Cardiac septum (tissue), 1 donor: ENCODE measurements at regions not wholly inside any gene's neighbourhood (a gene's known extent, or its start where the extent isn't known, plus 50 kb on each side); places are given as distances from the start of the nearest gene placed in this dataset.

Source experiments
- DNase-seq: peaks from one replicate; pipeline ENCODE4 v3.0.0-alpha.2; 2020; ENCODE audit warnings: low spot score
- intact Hi-C: fragments of 100-400 bp; cut with DNase I; formaldehyde crosslinking; loops from one replicate; pipeline ENCODE4 v1.14.0; 2022
- donor health status: DM: no; HTN: no; CAD: no.

DNA sequence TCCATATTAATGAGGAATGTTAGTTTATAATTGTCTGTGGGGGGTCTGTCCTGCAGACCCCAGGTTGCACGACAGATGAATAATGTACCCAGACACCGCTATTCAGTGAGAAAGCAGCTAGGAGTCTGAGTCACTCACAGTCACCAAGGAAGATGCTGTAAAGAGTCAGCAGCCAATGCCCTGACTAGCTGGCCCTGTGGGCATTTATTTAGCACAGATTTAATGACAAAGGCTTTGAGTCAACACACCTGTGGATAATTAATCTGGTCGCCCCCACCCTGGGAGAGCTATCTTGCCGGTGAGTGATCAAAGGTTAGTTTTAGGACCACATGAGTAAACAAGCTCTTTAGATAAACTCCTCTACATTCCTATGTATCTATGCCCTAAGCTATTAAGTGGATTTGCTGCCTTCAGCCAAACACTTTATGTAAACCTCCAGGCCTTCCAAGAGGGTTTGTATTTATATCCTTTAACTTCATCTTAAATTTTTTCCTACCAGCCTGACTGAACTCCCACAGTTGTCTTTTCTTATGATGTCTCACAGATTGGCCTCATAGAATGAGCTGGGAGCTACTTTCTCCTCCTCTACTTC lies 180.0 kb upstream of the ADCY1 start:
- intact Hi-C loops, result no loop called here
- DNase-seq, result no peak

DNA sequence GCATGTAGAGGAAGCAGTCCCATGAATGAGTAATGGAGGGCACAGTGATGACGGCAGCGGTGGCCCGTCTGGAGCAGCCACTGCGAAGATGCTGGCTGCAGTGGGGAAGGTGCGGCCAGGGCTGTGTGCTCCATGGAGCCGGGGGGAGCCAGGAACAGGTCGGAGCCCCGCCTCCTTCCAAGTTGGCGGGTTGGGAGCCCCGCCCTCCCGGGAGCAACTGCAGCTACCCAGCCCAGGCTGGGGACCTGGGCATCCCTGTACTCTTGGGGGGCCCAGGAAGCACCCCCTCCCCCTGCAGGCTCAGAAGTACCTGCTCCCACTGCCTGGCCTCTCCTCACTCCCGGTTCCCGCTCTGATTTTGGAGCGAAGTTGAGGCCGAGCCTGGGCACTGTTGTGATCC lies 175.1 kb upstream of the ADCY1 start:
- intact Hi-C loops, result no loop called here
- DNase-seq, result no peak

DNA sequence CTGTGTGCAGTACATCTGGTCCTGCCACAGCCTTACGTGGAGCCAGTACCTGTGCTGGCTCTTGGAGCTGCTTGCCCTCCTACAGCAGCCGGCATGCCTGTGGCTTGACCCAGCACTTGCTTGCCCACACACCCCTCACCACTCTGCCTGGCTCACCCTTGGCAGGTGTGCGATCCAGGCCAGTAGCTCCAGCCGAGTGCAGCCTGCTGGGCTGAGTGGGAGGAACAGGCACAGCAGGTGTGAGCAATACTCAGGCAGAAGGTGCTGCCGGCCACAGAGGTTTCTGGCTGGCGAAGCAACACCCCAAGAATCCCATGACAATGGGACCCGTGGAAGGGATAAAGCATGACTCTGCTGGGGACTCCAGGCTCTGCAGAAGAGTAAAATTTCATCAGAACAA lies 173.5 kb upstream of the ADCY1 start:
- intact Hi-C loops, result no loop called here
- no peak for DNase-seq

DNA sequence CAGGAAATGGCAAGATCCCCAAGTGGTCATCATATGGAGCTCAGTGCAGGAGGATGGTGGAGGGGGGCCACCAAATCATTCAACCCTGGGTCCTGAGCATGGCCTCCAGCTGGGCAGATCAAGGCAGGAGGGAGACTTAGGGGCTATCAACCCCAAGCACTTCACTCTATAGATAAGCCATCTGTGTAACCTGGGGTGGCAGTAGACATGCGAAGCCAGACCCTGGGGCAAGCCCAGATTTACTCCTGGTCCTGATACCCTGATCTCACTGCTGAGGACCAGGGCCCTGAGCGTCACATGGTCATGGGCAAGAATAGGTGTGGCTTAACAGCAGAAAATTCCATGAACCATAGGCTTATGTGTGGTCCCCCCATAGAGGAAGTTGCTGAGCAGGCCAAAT lies 173.0 kb upstream of the ADCY1 start:
- intact Hi-C loops, result no loop called here

DNA sequence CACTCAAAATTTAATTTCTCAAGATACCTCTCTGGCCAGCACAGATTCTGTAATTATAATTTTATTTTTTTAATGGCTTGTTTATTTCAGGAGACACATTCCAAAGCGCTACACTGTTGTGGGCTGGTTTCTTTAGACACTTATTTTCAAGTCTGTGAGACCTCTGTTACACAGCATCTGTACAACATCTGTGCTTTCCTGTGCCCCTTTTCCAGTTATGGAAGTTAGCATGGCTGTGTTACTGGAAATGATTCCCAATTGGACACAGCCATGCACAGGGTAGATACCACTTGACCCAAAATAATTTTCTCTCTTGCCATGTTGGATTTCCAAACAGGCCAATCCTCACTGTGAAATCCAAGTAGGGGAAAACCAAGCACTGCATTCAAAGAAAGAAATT lies 172.3 kb upstream of the ADCY1 start:
- DNase-seq, result no peak
- intact Hi-C loops, result no loop called here

More for the DNA sequence above, 173.0 kb upstream of the ADCY1 start:
- DNase-seq, result no peak

DNA sequence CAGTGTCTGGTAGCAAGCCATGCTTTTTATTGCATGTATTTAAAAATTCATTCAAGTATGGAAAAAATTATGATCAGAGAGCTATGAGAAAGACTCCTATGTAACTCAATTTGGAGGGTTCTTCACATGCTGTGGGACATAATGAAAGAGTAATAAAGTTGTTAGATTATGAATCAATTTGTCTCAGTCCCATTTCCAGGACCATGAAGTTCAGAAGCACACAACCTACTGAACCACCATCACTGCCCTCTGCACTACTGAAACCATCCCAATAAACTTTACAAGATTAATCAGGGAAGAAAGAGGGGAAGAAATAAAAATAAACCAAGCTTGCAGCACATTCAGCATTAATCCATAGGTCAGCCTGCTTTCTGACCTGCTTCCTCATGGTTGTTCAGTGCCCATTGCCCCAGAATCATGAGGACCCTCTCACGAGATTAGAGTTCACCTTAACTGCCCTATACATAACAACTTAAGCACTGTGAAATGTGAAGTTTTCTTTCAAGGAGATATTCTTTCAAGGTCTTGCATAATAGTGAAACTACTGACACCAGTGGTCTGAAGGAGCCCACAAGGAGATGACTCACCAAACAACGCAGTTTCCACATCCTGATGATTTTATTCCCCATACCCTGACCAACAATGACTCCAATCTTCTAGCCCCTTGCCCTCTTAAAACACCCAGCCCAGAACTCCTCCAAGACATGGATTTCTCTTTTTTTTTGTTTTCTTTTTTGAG lies 171.5 kb upstream of the ADCY1 start:
- intact Hi-C loops, result no loop called here
- no peak for DNase-seq

DNA sequence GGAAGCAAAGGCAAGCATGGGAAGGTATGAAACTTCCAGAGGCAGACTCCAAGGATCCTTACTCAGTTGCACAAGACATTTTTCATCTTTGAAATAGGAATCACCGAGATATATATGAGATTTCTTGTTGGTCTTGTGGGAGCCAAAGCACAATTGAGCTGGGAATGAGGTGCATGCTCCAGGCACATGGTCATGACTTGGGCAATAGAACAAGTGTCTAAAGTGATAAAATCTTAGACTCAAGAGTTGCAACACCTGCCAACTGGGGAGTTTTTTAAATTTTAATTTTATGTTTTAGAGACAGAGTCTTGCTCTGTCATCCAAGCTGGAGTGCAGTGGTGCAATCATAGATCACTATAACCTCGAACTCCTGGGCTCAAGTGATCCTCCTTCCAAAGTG lies 169.5 kb upstream of the ADCY1 start:
- DNase-seq, result no peak
- intact Hi-C loops, result no loop called here

DNA sequence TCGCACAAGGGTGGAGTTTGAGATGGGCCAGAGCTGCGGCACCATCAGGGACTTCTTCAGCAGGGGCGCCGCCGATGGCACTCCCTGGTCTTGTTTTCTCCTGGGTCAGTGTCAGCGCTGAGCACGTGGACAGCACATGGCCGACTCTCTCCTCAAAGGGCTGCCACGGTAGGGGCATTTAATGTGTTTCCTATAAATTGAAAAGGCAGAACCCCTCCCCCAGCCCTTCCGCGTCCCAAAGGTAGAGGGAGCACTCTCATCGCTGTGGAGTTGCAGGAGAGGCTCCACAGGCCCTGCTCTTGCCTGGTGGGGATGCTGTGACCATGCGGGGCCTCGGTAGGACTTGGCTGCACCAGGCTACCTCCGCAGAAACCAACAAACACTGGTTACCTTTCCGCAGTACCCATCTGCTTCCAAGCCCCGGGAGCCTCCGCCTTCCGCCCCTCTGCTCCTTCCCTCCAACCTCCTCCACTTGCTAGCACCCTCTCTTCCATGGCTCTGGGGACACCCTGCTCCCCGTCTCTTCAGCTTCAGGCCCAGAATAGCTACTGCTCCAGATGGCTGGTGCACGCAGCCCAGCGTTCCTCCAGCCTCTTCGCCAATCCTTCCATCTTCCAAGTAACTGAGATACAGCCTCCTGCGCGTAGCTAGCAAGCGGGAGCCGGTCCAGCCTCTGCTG lies 166.3 kb upstream of the ADCY1 start:
- intact Hi-C loops, result no loop called here
- DNase-seq, result no peak

DNA sequence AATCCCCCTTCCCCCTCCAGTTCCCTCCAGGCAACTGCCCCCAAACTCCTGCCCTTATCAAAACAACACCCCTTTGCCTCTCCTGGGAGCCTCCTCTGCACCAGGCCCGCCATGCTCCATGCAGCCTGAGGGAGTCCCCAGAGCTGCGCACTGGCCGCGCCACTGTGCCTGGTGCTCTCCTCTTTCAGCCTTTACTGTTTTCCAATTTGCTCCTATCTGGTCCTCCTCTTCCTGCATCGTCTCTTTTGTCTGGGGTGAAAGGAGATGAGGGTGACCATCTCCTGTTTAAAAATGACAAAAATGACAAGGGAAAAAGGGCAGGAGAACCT lies 165.8 kb upstream of the ADCY1 start:
- no peak for DNase-seq
- intact Hi-C loops, result no loop called here

DNA sequence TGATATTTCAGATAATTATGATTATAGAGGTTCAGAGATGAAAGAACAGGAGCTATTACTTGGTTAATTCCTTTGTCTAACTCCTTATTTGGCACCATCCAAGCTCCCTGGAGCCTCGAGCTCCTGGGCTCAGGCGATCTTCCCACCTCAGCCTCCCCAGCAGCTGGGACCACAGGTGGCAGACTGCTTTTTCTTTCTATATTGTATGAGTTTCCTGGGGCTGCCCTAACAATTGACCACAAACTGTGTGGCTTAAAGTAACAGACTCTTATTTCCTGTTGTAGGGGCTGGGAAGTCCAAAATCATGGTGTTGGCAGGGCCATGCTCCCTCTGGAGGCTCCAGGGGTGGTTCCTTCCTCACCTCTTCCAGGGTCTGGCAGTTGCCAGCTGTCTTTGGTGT lies 163.3 kb upstream of the ADCY1 start:
- intact Hi-C loops, result no loop called here
- DNase-seq, result no peak

DNA sequence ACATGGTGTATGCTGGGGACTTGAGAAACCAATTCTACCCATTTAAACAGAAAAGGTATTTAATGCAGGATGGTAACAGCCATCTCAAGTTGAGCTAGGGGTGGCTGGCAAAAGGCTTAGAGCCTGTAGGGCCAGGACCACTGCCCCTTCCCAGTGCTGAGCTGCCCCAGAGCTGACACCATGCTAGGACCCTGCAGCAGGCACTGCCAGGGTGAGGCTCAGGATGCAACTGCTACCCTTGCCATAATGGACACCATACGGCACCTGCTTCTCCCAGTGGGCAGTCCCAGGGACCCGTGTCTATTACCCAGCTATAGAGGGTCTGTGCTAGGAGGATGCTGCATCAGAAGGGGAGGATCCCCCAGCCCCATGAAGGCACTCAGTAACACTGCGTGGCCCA lies 160.7 kb upstream of the ADCY1 start:
- intact Hi-C loops, result no loop called here
- DNase-seq, result no peak

DNA sequence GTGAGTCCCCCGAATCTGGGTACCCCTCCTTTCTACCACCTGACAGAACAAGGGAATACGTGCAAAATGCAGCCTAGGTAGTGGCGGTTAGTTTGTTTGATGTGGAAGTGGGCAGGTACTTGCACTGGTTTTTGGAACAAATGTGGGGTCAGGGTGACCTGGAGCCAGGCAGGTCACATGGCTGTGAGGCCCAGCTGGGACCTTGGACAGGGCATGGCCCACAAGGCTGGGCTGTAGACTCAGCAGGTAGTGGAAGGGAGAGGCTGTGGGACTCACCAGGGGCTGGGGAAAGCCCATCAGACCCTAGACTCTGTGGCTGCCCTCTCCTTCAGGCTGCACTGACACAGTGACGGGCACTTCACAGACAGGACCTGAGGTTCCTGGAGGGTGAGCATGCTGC lies 159.9 kb upstream of the ADCY1 start:
- intact Hi-C loops, result no loop called here

DNA sequence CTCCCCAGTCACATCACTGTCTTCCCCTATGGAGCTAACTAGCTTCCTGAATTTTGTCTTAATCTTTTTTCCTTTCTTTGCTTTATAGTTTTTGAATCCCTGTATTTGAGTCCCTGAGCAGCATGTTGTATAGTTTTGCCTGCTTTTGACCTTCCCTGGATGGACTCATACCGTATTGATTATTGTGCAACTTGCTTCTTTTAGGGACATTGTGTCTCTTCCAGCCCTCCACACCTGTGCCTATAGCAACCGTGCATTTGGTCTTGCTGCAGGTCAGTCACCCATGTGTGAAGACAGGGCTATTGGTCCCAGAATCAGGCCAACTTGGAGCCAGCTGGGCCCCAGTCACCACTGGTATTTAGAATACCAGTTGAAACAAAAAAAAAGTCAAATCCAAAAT lies 158.9 kb upstream of the ADCY1 start:
- intact Hi-C loops, result no loop called here
- no peak for DNase-seq

More for the DNA sequence above, 159.9 kb upstream of the ADCY1 start:
- no peak for DNase-seq

DNA sequence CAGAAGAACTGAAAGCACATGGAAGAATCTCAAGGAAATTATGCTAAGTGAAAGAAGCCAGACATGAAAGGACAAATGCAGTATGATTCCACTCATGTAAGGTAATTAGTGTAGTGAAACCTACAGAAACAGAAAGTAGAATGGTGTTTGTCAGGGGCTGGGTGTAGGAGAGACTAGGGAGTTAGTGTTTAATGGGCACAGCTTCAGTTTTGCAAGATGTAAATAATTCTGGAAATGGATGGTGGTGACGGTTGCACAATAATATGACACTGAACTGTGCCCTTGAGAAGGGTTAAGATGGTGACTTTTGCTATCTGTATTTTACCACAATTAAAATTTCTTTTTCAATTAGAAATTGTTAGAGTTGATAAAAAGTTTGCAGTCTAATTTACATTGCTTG lies 157.3 kb upstream of the ADCY1 start:
- intact Hi-C loops, result no loop called here

DNA sequence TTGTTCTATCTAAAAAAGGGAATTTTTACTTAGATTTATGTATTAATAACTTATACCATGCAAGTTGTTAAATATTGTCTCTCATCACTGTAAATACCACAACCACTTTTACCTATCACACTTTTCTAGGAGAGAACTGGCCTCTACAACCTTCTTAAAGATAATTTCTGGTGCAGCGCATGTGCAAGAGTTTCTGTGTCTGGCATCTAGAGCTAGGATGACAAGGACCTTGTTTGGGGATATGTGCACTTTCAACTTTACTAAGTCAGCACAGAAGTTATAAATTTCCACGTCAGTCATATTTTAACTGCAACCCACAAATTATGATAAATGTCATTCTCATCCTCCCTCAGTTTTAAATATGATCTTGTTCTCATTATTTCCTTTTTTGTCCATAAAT lies 156.9 kb upstream of the ADCY1 start:
- DNase-seq, result no peak
- intact Hi-C loops, result no loop called here

More for the DNA sequence above, 157.3 kb upstream of the ADCY1 start:
- no peak for DNase-seq

DNA sequence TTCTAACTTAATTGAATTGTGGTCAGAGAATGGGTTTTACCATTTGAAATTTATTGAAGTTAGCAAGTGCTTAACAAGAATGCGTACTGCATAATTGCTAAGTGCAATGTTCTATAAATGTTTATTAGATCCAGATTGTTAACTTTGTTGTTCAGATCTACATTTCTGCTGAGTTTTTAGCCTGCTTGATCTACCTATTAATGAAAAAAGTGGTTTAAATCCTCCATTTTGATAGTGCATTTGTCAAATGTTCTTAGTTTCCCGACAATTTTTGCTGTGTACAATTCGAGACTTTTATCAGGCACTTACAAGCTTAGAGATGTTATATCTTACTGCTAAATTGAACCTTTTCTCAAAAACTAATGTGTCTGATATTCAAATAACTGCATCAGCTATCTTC lies 156.4 kb upstream of the ADCY1 start:
- DNase-seq, result no peak
- intact Hi-C loops, result no loop called here

DNA sequence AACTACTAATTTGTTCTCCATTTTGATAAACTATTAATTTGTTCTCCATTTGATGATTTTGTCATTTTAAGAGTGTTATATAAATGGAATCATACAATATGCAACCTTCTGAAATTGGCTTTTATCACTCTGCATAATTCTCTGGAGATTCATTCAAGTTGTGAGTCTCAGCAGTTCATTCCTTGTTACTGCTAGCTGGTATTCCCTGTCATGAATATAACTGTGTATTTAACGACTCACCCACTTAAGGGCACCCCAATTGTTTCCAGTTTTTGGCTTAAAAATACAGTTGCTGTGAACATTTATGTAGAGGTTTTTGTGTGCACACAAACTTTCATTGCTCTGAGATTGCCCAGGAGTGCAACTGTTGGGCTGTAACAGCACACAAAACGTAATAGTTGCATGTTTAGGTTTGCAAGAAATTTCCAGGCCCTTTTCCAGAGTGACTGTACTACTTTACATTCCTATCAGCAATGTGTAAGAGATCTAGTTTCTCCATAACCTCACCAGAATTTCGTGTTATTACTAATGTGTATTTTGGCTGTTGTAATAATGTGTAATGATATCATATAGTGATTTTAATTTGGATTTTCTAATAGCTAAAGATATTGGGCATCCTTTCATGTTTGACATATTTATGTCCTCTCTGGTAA lies 153.2 kb upstream of the ADCY1 start:
- DNase-seq, result no peak
- intact Hi-C loops, result no loop called here

DNA sequence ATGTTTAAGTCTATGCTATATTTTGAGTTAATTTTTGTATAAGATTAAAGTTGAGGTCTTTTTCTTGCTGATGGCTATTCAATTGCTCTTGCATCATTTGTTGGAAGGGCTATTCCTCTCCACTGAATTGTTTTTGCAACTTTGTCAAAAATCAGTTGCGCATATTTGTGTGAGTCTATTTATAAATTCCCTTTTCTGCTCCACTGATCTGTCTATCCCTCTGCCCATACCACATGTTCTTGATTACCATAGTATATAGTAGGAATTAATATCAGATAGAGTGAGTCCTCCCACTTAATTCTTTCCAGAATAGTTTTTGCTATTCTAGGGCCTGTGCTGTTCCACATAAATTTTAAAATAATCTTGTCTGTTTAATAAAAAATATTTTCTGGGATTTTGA lies 152.4 kb upstream of the ADCY1 start:
- intact Hi-C loops, result no loop called here
- DNase-seq, result no peak

DNA sequence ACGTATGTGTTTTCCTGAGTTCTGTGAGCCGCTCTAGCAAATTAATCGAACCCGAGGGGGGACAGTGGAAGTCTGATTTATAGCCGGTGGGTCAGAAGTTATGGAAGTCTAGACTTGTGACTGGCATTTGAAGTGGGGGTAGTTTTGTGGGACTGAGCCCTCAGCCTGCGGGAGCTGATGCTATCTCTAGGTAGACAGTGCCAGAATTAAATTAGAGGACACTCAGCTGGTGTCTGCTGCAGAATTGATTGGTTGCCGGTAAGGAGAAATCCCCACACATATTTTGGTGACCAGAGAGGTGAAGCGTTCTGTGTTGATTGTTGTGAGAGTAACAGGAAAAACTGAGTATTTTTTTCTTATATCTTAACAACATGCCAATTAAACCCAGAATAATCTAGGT lies 143.8 kb upstream of the ADCY1 start:
- intact Hi-C loops, result no loop called here
- no peak for DNase-seq

DNA sequence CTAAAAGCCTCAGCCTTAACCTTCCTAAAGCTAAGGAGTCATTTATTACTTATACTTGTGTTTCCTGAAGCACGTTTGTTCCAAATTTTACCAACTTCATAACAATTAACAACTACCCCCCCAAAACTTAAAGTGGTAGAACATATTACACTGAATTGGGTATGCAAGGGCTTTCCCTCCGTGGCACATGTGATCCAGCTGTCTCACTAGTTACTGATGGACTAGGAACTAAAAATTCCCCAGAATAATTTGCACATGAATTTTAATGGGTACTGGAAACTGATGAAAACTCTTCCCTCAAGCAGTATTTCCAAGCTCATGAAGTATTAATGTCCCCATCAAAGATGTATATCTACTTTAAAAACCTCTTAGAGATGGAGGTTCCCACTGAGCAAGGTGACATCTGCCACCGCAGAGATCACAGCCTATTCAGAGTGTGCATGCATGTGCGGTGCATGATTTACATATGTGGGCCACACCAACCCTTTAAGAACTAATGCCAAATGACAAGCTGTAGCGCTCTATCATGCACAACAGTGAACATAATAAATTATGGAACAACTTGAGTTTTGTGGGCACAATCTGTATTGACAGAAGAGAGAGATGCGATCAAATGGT lies 139.9 kb upstream of the ADCY1 start:
- DNase-seq, result no peak
- intact Hi-C loops, result no loop called here
